ENCODE measurements at regions not wholly inside any gene's neighbourhood (a gene's known extent, or its start where the extent isn't known, plus 50 kb on each side); places are given as distances from the start of the nearest gene placed in this dataset.

DNA sequence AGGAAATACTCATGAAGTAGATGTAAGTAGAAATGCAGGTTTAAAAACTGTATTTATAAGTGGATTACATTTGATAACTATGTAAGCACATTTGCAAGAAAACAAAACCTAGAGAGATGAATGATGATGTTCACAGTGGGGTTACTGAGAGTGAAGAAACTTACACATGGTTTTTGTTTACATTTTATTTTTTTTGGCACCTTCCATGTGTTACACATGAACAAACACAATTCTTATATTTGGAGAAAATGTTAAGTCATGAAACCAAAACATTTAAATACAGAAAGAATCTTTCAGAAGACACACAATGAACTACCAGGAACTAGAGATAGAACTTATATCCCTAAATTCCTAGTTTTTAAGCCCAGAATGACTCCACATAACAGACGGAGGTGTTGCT, 51.5 kb upstream of the SPATA31E1 start:
- DNase-seq (ENCODE audit: low read depth in 1 of 2, low spot score in 2 of 2) = no peak
- Histone ChIP-seq H3K4me1 (replicated peaks) (peaks cover 75% of the 10 kb centered on the region), H3K27me3 (replicated peaks) (no peaks in the 10 kb centered on the region), H3K27ac (no peak overlapping the region), H3K9me3 (replicated peaks) (no peaks in the 10 kb centered on the region), H3K4me3 (no peak overlapping the region), H3K36me3 (no peaks in the 10 kb centered on the region)
